ENCODE measurements at regions not wholly inside any gene's neighbourhood (a gene's known extent, or its start where the extent isn't known, plus 50 kb on each side); places are given as distances from the start of the nearest gene placed in this dataset.

GRCh38 chr13:79225487-79226232 lies 180.4 kb downstream of the RBM26 start:
- TF ChIP-seq CTCF (IDR thresholded peaks at IDR 0.05; ENCODE audit: poor library complexity, severe bottlenecking), result no peak
- TF ChIP-seq EZH2 (IDR thresholded peaks at IDR 0.05; ENCODE audit: borderline replicate concordance, insufficient read depth, low read length, poor library complexity, severe bottlenecking), result no peak
- no peak for TF ChIP-seq REST (IDR thresholded peaks at IDR 0.05; ENCODE audit: borderline replicate concordance)
- TF ChIP-seq TAF1 (IDR thresholded peaks at IDR 0.05; ENCODE audit: low read depth), result no peak
